GM12873 (cell line): ENCODE measurements at regions not wholly inside any gene's neighbourhood (a gene's known extent, or its start where the extent isn't known, plus 50 kb on each side); places are given as distances from the start of the nearest gene placed in this dataset.

ENCODE experiments used
- TF ChIP-seq, protein P1 (sequence below): IDR thresholded peaks from 2 replicates; pipeline ENCODE4 v1.5.1; 2012; ENCODE audit warnings: low read depth, mild to moderate bottlenecking, moderate library complexity, low read length, control low read depth; ENCODE audit not compliant: insufficient read depth; ENCODE audit errors: missing control alignments

DNA sequence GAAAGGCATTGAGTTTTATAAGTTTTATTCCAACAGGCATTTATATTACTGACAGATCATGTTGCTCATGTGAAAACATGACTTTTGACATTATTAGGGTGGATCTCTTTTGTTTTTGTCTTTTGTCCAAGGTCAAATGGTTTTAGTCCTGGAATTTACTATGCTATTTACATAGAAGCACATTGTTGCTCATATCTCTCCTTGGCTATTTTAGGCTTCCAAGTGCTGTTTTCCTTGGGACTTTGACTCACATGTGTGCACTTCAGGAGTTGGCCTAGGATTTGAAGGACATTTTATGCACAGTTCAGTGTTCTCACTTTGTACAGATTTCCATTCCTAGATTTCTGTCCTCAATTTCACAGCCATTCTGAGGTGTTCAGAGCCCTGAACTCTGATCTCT is 225.7 kb downstream of the PYDC2 start:
- TF ChIP-seq, protein P1, sequence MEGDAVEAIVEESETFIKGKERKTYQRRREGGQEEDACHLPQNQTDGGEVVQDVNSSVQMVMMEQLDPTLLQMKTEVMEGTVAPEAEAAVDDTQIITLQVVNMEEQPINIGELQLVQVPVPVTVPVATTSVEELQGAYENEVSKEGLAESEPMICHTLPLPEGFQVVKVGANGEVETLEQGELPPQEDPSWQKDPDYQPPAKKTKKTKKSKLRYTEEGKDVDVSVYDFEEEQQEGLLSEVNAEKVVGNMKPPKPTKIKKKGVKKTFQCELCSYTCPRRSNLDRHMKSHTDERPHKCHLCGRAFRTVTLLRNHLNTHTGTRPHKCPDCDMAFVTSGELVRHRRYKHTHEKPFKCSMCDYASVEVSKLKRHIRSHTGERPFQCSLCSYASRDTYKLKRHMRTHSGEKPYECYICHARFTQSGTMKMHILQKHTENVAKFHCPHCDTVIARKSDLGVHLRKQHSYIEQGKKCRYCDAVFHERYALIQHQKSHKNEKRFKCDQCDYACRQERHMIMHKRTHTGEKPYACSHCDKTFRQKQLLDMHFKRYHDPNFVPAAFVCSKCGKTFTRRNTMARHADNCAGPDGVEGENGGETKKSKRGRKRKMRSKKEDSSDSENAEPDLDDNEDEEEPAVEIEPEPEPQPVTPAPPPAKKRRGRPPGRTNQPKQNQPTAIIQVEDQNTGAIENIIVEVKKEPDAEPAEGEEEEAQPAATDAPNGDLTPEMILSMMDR, result no peak

DNA sequence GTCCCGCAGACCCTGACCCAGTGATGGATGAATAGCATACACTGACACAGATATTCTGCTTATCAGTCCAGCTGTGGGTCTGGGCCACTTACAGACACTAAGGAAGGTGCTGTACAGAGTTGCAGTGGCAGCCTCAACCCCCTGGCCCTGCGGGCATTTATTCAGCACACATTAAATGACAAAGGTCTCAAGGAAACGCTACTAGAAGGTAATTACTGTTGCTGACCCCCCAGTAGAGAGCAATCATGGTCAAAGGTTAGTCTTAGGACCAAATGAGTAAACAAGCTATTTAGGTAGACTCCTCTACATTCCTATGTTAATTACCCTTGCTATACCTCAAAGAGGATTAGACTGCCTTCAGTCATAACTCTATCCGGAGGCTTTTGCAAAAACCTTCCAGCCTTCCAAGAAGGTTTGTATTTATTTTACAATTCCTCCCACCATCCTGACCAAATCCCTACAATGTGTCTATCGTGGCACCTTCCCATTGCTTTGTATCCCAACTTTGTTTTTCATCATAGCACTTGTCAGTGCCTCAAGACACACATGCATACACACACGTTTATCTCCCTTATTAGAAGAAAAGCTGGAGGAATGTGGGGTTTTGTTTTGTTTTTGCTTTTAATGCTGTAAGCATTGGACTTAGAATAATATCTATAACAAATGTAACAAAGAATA is 227.9 kb downstream of the PYDC2 start:
- TF ChIP-seq, protein P1, result no peak

GRCh38 chr3:191695131-191695814 is 234.3 kb downstream of the PYDC2 start:
- TF ChIP-seq, protein P1, result no peak

DNA sequence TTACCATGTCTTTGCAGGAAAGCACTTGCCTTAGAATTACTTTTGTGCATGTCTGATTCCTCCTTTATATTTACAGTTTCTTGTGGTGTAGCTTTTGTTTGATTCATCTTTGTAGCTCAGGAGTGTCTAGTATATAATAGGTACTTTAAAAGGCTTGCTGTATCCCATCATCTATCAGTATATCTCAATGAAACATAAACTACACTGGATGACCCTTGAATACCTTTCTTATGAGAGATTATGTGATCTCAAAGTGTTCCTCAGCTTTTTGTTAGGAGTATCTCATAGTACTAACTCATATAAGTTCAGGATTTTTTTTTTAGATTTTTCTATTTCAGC is 234.8 kb downstream of the PYDC2 start:
- TF ChIP-seq, protein P1, result no peak

DNA sequence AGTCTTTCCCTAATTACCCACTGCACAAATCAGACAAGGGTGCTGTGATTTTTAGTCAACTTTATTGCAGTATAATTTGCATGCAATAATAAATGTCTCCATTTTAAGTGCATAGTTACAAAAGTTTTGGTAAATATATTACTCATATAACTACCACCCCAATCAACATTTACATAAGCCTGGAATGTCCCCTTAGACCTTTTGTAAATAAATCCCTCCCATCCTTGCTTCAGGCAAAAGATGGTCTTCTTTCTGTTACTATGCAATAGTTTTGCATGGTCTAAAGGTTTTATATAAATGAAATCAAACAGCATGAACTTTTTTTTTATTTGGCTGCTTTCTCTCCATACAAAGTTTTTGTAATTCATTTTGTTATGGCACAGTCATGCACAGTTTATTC is 235.4 kb downstream of the PYDC2 start:
- TF ChIP-seq, protein P1, result no peak

DNA sequence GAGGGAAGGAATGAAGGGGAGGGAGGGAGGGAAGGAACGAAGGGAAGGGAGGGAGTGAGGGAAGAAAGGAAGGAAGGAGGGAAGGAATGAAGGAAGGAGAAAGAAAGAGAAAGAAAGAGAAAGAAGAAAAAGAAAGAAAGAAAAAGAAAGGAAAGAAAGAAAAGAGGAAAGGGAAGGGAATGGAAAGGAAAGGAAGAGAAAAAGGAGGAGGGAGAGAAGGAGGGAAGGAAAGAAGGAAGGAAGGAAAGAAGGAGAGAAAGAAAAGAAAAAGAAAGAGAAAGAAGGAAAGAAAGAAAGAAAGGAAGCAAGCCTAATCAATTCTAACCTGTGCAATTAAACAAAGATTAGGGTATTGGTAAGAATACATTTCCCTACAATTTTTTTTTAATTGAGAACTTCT is 238.6 kb downstream of the PYDC2 start:
- TF ChIP-seq, protein P1, result no peak

GRCh38 chr3:191702121-191702520 is 241.2 kb downstream of the PYDC2 start:
- TF ChIP-seq, protein P1, result no peak
